ENCODE measurements at regions not wholly inside any gene's neighbourhood (a gene's known extent, or its start where the extent isn't known, plus 50 kb on each side); places are given as distances from the start of the nearest gene placed in this dataset.
"Not testable (repeated sequence)": the region's sequence is repeated elsewhere in the genome, so short reads cannot be mapped to it uniquely, and the experiment has no call there.

- no peak for DNase-seq (ENCODE audit: low read depth)
These were observed 645.9 kb downstream of the XPNPEP1 start for GRCh38 chr10:109277456-109277855.

- no peak for DNase-seq (ENCODE audit: low read depth)
These were observed 647.4 kb downstream of the XPNPEP1 start for GRCh38 chr10:109275960-109276359.

- DNase-seq (ENCODE audit: low read depth), result no peak
These were observed 648.6 kb downstream of the XPNPEP1 start for GRCh38 chr10:109274681-109275080.

- no peak for DNase-seq (ENCODE audit: low read depth)
These were observed 653.1 kb downstream of the XPNPEP1 start for GRCh38 chr10:109270173-109270572.

GRCh38 chr10:109264004-109264403 lies 659.3 kb downstream of the XPNPEP1 start:
- no peak for DNase-seq (ENCODE audit: low read depth)

GRCh38 chr10:109261231-109261630 lies 662.1 kb downstream of the XPNPEP1 start:
- no peak for DNase-seq (ENCODE audit: low read depth)

- no peak for DNase-seq (ENCODE audit: low read depth)
These were observed 664.0 kb downstream of the XPNPEP1 start for GRCh38 chr10:109259293-109259692.

- no peak for DNase-seq (ENCODE audit: low read depth)
These were observed 670.0 kb downstream of the XPNPEP1 start for GRCh38 chr10:109253306-109253705.

GRCh38 chr10:109250152-109250551 lies 673.2 kb downstream of the XPNPEP1 start:
- no peak for DNase-seq (ENCODE audit: low read depth)

- DNase-seq (ENCODE audit: low read depth), result no peak
These were observed 675.5 kb downstream of the XPNPEP1 start for GRCh38 chr10:109247814-109248213.

GRCh38 chr10:109245821-109246220 lies 677.5 kb downstream of the XPNPEP1 start:
- no peak for DNase-seq (ENCODE audit: low read depth)

GRCh38 chr10:109239371-109239770 lies 683.9 kb downstream of the XPNPEP1 start:
- DNase-seq (ENCODE audit: low read depth), result no peak

- DNase-seq (ENCODE audit: low read depth), result no peak
These were observed 685.6 kb downstream of the XPNPEP1 start for GRCh38 chr10:109237682-109238081.

- no peak for DNase-seq (ENCODE audit: low read depth)
These were observed 686.3 kb downstream of the XPNPEP1 start for GRCh38 chr10:109237050-109237449.

GRCh38 chr10:109223533-109223932 lies 699.8 kb downstream of the XPNPEP1 start:
- DNase-seq (ENCODE audit: low read depth), result not testable (repeated sequence)

- DNase-seq (ENCODE audit: low read depth), result no peak
These were observed 703.2 kb downstream of the XPNPEP1 start for GRCh38 chr10:109219935-109220605.

- DNase-seq (ENCODE audit: low read depth), result no peak
These were observed 705.1 kb downstream of the XPNPEP1 start for GRCh38 chr10:109218207-109218606.

- DNase-seq (ENCODE audit: low read depth), result no peak
These were observed 707.8 kb downstream of the XPNPEP1 start for GRCh38 chr10:109215291-109216075.

GRCh38 chr10:109214891-109215290 lies 708.4 kb downstream of the XPNPEP1 start:
- DNase-seq (ENCODE audit: low read depth), result not testable (repeated sequence)

- DNase-seq (ENCODE audit: low read depth), result no peak
These were observed 716.0 kb downstream of the XPNPEP1 start for GRCh38 chr10:109207361-109207760.

GRCh38 chr10:109205929-109206585 lies 717.3 kb downstream of the XPNPEP1 start:
- peak; percentile 74 for DNase-seq (ENCODE audit: low read depth)

GRCh38 chr10:109203646-109204353 lies 719.5 kb downstream of the XPNPEP1 start:
- no peak for DNase-seq (ENCODE audit: low read depth)

Data from HS-27A (cell line).